ENCODE measurements at regions not wholly inside any gene's neighbourhood (a gene's known extent, or its start where the extent isn't known, plus 50 kb on each side); places are given as distances from the start of the nearest gene placed in this dataset.

DNA sequence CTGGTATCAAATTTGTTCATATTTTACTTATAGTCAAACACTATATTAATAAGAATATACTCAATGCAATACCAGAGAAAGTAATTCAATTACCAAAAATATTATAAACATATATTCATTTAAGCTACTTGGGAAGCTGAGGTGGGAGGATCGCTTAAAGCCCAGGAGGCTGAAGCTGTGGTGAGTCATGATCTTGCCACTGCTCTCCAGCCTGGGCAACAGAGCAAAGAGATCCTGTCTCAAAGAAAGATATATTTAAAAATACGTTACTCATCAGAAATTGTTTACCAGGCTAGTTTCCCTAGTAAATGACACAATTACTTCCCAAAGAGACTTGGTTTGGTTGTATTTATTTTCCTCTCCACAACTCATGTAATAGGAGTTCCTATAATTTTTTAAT, 433.6 kb downstream of the GASK1B start:
- no peak for TF ChIP-seq CTCF (IDR thresholded peaks at IDR 0.05; ENCODE audit: low read depth, low read length)
- TF ChIP-seq EZH2phosphoT487 (IDR thresholded peaks at IDR 0.05; ENCODE audit: low read depth): no peak
